Panc1 (cell line): ENCODE measurements at regions not wholly inside any gene's neighbourhood (a gene's known extent, or its start where the extent isn't known, plus 50 kb on each side); places are given as distances from the start of the nearest gene placed in this dataset.

ENCODE experiments used
- ATAC-seq: fragments of 200-7000 bp; cut with Tn5 transposase; 2 replicates; pipeline ENCODE4 v1.9.1; 2020; ENCODE audit warnings: mild to moderate bottlenecking, moderate library complexity
- BruUV-seq: library from RNA; stranded (reverse); fragments of 400-500 nt; replicated peaks from 2 replicates; lab custom pipeline; 2021; lab: Mats Ljungman, UMichigan
- CTCF ChIA-PET: fragments of 300-600 bp; sonication (Branson Sonifier 250); formaldehyde crosslinking; loops from one replicate; lab custom pipeline; 2022; ENCODE audit warnings: antibody characterized with exemption; lab: Charles Lee
- POLR2A ChIA-PET: fragments of 300-600 bp; sonication (Branson Sonifier 250); formaldehyde crosslinking; loops from one replicate; lab custom pipeline; 2022; ENCODE audit warnings: antibody characterized with exemption; lab: Charles Lee
- DNase-seq: peaks from one replicate; pipeline ENCODE4 v3.0.0-alpha.2; 2010; ENCODE audit warnings: low read depth, low spot score
- H3K27ac ChIP-seq: 2 replicates; pipeline ENCODE4 v1.5.1; 2011; ENCODE audit warnings: mild to moderate bottlenecking, low read length, inconsistent platforms
- H3K27me3 ChIP-seq: fragments of 200-500 bp; sonication (Bioruptor generic); 2 replicates; pipeline ENCODE4 v1.6.0; 2014; ENCODE audit warnings: low read length, inconsistent platforms; ENCODE audit not compliant: control insufficient read depth, insufficient read depth
- H3K36me3 ChIP-seq: fragments of 200-500 bp; sonication (Bioruptor generic); 2 replicates; pipeline ENCODE4 v1.5.1; 2014; ENCODE audit warnings: inconsistent platforms, mild to moderate bottlenecking, low read length, moderate library complexity; ENCODE audit not compliant: control insufficient read depth, insufficient read depth
- H3K4me1 ChIP-seq: 2 replicates; pipeline ENCODE4 v1.5.1; 2011; ENCODE audit warnings: inconsistent platforms, mild to moderate bottlenecking, low read length, moderate library complexity; ENCODE audit not compliant: control insufficient read depth, insufficient read depth
- H3K4me3 ChIP-seq, 2 experiments: 2 replicates each; pipeline ENCODE4 v1.5.1; 2011 to 2012; ENCODE audit warnings: low read depth in 2 of 2, low read length in 2 of 2, mild to moderate bottlenecking in 2 of 2, inconsistent platforms in 1 of 2, moderate library complexity in 1 of 2
- H3K9me3 ChIP-seq: fragments of 200-500 bp; sonication (Bioruptor generic); 2 replicates; pipeline ENCODE4 v1.5.1; 2014; ENCODE audit warnings: low read depth, mild to moderate bottlenecking, inconsistent platforms, low read length, moderate library complexity; ENCODE audit not compliant: control insufficient read depth, insufficient read depth
- CTCF ChIP-seq: fragments of 450-650 bp; IDR thresholded peaks from 2 replicates; pipeline ENCODE4 v1.5.1; 2017; ENCODE audit warnings: mild to moderate bottlenecking
- POLR2AphosphoS5 ChIP-seq: IDR thresholded peaks from 2 replicates; pipeline ENCODE4 v1.6.1; 2012; ENCODE audit warnings: mild to moderate bottlenecking, low read depth, low read length, moderate library complexity
- REST ChIP-seq, 2 experiments: IDR thresholded peaks; 2 replicates each; pipeline ENCODE4 v1.6.1; 2011 to 2012; ENCODE audit warnings: low read depth in 2 of 2, control low read depth in 1 of 2, low read length in 1 of 2, mild to moderate bottlenecking in 1 of 2, moderate library complexity in 1 of 2; ENCODE audit not compliant: insufficient read depth in 1 of 2
- SIN3A ChIP-seq: IDR thresholded peaks from 2 replicates; pipeline ENCODE4 v1.6.1; 2012; ENCODE audit warnings: low read depth, mild to moderate bottlenecking, low read length, moderate library complexity, borderline replicate concordance; ENCODE audit not compliant: insufficient read depth
- TCF7L2 ChIP-seq: IDR thresholded peaks from 2 replicates; pipeline ENCODE4 v1.6.1; 2011; ENCODE audit warnings: mild to moderate bottlenecking, low read depth, low read length, inconsistent platforms
- in situ Hi-C: cut with HindIII; loops from 2 replicates; pipeline ENCODE4 v1.10.0; 2016; ENCODE audit warnings: low sequenced_read_pairs, low pct_unique_long_range_greater_than_20kb
- intact Hi-C: fragments of 100-400 bp; cut with micrococcal nuclease; formaldehyde crosslinking; loops from one replicate; pipeline ENCODE4 v1.10.0; 2022; ENCODE audit not compliant: unreplicated experiment

- POLR2A ChIA-PET, result no interaction called here
- no peak for DNase-seq
- intact Hi-C loops (no loop called here), in situ Hi-C loops (no loop called here)
- Histone ChIP-seq H3K9me3 (no peaks in the 10 kb centered on the region), H3K4me3 (no peak overlapping the region), H3K4me1 (no peaks in the 10 kb centered on the region), H3K27ac (no peak overlapping the region), H3K36me3 (no peaks in the 10 kb centered on the region), H3K27me3 (no peaks in the 10 kb centered on the region)
- CTCF ChIA-PET, result no interaction called here
- no peak for ATAC-seq
- TF ChIP-seq POLR2AphosphoS5 (no peak), CTCF (no peak), SIN3A (no peak), REST (IDR thresholded peaks at IDR 0.05; ENCODE audit: insufficient read depth in 1 of 2, low read depth in 2 of 2, low read length in 1 of 2) (no peak), TCF7L2 (no peak)
- no TSS peak for BruUV-seq
Observed at GRCh38 chr9:73565026-73565425, 413.4 kb downstream of the ANXA1 start.

- POLR2A ChIA-PET, result no interaction called here
- H3K4me1 ChIP-seq, result no peaks in the 10 kb centered on the region
- ATAC-seq, result no peak
- no TSS peak for BruUV-seq
- no peak for TF ChIP-seq POLR2AphosphoS5
- peak; percentile 71 for TF ChIP-seq CTCF
- TF ChIP-seq SIN3A, result no peak
- DNase-seq, result no peak
- H3K4me3 ChIP-seq, result no peak overlapping the region
- no peaks in the 10 kb centered on the region for H3K27me3 ChIP-seq
- no peaks in the 10 kb centered on the region for H3K36me3 ChIP-seq
- H3K9me3 ChIP-seq, result no peaks in the 10 kb centered on the region
- CTCF ChIA-PET, result interaction anchor here (1.0 kb wide), 1 partner anchor 297 kb away, joined by 9 read pairs; no protein-coding TSS in a partner anchor
- intact Hi-C loops, result loop anchor here (2.0 kb wide), 1 partner anchor 295 kb away; no protein-coding TSS in a partner anchor
- in situ Hi-C loops, result no loop called here
- H3K27ac ChIP-seq, result no peak overlapping the region
Observed at GRCh38 chr9:73565833-73566465, 414.3 kb downstream of the ANXA1 start.
